ENCODE measurements at regions not wholly inside any gene's neighbourhood (a gene's known extent, or its start where the extent isn't known, plus 50 kb on each side); places are given as distances from the start of the nearest gene placed in this dataset.
A peak's percentile ranks its signal among the peaks of the same experiment; 100 is the strongest.

DNA sequence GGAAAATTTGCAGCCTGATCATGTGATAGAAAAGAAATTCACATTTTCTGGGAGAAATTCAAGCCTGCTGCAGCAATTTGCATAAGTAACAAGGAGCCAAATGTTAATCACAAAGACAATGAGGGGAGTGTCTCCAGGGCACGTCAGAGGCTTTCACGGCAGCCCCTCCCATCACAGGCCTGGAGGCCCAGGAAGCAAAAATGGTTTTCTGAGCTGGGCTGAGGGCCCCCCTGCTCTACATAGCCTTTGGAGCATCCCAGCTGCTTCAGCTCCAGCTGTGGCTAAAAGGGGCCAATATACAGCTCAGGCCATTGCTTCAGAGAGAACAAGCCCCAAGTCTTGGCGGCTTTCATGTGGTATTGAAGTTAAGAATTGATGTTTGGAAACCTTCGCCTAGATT, 445.3 kb upstream of the ZEB2 start:
- DNase-seq: no peak

DNA sequence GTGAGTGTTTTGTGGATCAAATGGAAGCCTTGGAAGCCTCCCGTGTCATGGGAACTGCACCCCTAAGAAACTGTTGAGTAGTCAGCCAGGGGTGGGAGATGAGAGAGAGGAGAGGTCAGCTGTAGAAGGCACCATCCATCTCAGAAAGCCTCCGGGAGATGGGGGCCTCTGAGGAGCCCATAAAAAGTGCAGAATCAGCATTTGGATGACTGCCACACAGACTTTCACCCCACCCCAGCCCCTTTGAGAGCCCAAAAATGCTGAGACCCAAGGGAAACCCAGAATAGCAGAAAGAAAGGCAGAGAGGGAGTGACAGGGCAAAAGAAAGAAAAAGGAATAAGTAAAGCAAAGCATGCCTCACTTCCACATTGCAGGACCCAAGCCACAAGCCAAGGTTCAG, 443.1 kb upstream of the ZEB2 start:
- no peak for DNase-seq

- no peak for DNase-seq
Measured at GRCh38 chr2:144959416-144959815, 439.5 kb upstream of the ZEB2 start.

- no peak for DNase-seq
Measured at GRCh38 chr2:144950899-144951560, 431.1 kb upstream of the ZEB2 start.

- DNase-seq: no peak
Measured at GRCh38 chr2:144948205-144948855, 428.4 kb upstream of the ZEB2 start.

GRCh38 chr2:144947709-144948037, 427.8 kb upstream of the ZEB2 start:
- DNase-seq: no peak

DNA sequence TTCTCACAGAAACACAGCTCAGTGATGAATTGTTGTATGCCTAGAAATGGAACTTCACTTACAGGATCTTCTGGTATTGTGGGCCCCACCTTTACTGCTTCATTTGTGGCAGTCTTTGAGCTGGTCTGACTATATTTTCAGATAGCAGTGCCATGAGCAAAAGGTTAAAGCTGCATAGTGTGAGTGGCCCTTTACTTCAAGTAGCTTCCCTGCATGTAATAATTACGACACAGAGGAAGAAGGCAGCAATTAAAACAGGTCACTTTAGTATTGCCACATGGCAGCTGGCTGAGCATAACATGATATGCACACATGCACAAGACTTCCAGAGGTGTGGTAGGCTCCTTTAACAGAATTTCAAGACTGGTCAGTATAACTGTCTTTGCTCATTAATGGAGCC, 426.3 kb upstream of the ZEB2 start:
- peak; percentile 15 for DNase-seq

DNA sequence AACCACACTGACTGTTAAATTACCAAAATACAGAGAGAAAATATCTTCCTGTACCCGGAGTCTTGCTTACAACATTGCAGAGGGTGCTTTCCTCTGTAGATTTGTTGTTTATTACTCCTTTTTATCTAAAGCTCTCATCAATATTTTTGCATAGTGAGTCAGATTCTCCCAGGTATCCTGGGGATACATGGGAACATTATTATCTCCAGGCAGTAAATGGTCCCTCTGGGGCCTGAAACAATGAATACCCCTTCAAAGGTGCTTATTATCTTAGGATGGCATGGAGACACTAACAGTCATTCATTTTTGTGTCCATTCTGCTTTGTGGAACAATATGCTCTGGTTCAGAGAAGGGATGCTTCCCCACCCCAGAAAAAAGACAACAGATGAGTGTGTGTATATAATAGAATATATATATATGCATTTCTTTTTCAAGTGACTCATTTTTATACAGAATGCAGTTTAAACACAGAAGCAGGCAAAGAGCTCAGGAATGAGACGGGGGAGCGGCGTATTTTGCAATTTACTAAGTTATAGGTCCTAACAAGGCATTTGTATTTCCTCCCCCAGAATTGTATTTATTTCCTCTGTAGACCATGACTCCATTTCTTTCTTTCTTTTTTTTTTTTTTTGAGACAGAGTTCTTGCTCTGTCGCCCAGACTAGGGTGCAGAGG, 424.8 kb upstream of the ZEB2 start:
- peak; percentile 32 for DNase-seq

DNA sequence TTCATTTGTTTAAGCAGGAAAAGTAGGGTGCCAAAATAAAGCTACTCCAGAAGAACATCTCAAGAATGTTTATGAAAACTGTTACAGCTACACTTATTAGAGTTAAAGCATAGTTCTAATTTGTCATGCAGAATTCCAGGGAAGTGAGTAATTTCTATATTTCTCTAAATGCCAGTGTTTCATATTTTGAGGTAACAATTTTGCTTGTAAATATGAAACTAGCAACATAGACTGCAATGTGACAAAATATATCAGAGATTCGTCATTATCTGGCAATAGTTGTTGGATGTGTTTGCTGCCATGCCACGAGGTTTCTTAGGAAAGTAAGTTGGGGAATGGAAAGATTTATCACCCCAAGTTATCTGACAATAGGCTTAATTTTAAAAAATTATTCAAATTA, 424.1 kb upstream of the ZEB2 start:
- DNase-seq: no peak

DNA sequence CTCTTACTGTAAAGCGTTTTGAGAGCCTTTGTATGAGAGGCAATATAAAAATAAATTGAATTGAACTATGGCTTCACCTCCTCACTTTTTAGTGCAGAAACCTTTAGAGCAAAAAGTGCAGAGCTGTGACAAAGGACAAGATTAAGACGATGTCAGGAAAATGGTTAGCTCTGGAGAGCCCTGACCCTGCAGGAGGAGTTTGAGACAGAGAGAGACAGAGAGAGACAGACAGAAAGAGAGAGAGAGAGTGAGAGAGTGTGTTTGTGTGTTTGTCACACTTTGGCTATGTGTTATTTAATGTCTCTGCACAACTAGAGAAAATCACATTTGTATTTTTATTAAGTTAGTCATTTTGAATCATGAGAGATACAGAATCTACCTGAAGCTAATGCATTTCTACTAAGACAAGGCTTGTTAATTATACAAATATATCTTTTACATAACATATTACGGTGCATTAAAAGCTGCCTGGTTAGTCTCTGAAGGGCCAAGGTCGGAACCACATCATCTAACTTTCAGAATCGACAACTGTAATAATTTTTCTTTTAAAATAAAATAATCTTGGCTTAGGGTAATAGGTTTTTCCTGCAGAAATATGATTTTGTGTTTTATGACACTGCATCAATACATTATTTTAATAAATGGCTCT, 423.5 kb upstream of the ZEB2 start:
- DNase-seq: no peak

DNA sequence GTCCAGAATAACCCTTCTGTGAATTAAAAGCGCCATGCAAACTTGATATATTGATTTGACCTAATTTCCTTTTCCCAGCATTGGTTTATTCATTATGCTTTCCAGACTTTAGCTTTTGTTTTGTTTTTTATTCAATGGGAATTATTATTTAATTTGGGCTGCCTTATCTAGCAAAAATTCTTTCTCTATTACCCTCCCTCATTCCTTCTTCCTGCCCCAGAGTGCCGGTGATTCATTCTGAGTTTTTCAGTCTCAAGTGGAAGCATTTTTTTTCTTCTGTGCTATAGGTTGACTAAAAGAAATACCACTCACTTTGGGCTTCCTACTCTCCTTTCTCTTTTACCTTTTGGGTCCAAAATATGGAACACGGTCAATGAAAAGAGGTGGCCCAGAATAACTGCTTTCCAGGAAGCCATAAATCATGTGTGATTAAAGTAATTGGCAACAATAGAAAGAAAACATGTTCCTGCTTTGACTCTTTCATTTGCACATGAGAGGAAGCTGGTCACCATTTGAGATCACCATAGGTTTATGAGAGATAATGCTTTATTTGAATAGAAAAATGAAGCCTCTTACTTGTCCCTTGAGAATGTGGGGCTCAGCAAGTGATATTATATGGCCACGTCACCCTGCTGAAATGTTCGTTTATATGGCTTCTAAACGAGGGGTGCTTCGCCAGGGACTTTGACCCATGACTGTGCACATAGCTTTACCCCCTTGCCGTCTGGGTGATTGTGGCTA, 422.8 kb upstream of the ZEB2 start:
- DNase-seq: peak; percentile 36

- DNase-seq: no peak
Measured at GRCh38 chr2:144941743-144942488, 422.0 kb upstream of the ZEB2 start.

GRCh38 chr2:144939590-144939989, 419.7 kb upstream of the ZEB2 start:
- no peak for DNase-seq

DNA sequence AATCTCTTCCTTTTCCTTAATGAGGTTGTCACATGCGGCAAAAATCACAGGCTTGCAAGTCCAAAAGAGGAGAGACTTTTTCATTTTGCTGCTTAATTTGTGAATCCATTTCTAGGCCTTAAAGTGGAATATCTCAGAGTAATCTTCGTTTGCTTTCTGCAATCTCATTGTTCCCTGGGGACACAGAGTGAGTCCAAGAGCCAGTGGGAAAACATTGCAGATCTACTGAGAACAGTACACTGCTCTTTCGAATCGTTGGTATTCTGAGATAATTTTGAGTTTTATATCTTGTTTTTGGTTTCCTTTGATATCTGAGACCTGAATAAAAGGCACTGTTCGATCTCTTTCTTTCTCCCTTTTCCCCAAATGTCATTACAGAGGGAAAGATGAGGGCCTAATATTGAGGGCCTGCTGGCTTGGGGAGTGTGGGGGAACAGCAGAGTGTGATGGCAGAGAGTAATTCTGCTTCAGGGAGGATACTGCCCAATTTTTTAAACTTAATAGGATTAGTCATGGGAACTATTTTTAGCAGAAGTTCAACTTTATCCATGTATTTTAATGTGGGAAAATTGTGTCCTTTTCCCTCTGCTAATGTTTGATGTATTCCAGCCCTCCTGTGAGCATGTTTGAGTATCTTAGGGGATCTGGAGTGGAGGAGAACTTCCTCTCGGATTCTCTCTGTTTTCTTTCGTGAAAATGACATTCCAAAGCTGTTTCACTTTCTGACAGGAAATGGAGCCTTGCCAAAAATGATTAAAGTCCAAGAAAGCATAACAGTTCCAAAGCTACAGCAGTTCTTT, 418.2 kb upstream of the ZEB2 start:
- no peak for DNase-seq

DNA sequence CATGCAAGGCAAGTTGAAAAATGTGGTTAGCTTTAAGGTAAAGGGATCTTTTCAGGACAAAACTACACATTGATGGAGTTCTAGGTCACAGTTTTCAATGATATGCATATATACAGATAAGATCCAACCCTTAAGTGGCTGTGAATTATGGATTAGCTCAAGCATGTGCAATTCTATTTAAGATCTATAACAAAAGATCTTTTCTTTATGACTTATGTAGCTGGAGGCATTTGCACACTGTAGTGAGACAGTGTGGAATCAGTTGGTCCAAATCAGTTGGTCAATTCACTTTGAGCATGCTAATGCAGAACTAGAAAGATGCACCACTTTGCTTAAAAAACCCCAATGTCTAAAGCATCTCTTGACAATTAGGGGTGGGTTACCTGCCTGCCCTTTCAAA, 417.1 kb upstream of the ZEB2 start:
- no peak for DNase-seq

- no peak for DNase-seq
Measured at GRCh38 chr2:144936442-144936841, 416.5 kb upstream of the ZEB2 start.

- no peak for DNase-seq
Measured at GRCh38 chr2:144935736-144936135, 415.8 kb upstream of the ZEB2 start.

GRCh38 chr2:144935191-144935590, 415.3 kb upstream of the ZEB2 start:
- DNase-seq: no peak

DNA sequence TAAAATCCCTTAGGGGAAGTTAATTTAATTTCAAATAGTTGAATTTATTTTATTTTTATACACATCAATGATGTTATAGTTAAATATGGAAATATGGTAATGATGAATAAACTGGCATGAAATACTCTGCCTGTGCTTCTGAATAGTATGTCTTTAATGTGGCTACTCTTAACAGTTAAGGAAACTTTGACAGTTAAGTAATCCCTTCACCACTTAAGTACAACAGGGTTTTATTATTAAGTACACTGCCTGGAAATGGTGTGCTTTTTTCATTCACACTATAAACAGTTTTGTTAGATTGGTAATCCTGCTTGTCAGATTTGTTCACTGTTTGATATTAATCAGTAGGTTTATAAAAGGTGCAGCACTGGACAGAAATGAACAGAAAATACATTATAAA, 412.0 kb upstream of the ZEB2 start:
- DNase-seq: no peak

DNA sequence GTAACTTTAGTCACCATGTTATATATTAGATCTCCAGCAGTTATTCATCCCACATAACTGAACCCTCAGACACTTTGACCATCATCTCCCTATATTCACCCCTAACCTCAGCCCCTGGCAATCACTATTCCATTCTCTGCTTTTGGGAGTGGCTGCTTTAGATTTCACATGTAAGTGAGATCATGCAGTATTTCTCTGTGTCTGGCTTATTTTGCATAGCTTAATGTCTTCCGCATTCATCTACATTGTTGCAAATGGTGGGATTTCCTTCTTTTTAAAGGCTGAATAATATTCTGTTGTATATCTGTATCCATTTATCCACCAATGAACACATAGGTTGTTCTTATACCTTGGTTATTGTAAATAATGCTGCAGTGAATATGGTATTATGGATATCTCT, 411.6 kb upstream of the ZEB2 start:
- no peak for DNase-seq

- no peak for DNase-seq
Measured at GRCh38 chr2:144927429-144927828, 407.5 kb upstream of the ZEB2 start.

- DNase-seq: no peak
Measured at GRCh38 chr2:144925886-144926285, 406.0 kb upstream of the ZEB2 start.

Measured in NCI-H146 (cell line).